K562 (cell line): ENCODE measurements at regions not wholly inside any gene's neighbourhood (a gene's known extent, or its start where the extent isn't known, plus 50 kb on each side); places are given as distances from the start of the nearest gene placed in this dataset.

ENCODE experiments used
- ATAC-seq: fragments of 200-7000 bp; cut with Tn5 transposase; 3 replicates; pipeline ENCODE4 v1.9.1; 2020; ENCODE audit warnings: moderate library complexity
- BruUV-seq: library from RNA; stranded (reverse); fragments of 400-500 nt; replicated peaks from 2 replicates; lab custom pipeline; 2021; lab: Mats Ljungman, UMichigan
- CTCF ChIA-PET: fragments of 300-600 bp; formaldehyde crosslinking; extraction: SDS; loops from one replicate; lab custom pipeline; 2021; ENCODE audit warnings: low intra/inter-chr PET ratio; lab: Yijun Ruan, JAX
- POLR2A ChIA-PET: fragments of 300-600, 350-650 bp; sonication (Branson Sonifier 250); formaldehyde crosslinking; extraction: SDS; loops from one replicate; lab custom pipeline; 2021; ENCODE audit warnings: antibody characterized with exemption, inconsistent platforms; lab: Yijun Ruan, JAX
- DNase-seq, 4 experiments: peaks; one replicate each; pipeline versions ENCODE4 v3.0.0 to v3.0.0-alpha.2; 2011 to 2018; ENCODE audit warnings: low spot score in 3 of 4, mixed read lengths in 3 of 4; ENCODE audit errors: extremely low read depth in 1 of 4
- FAIRE-seq: peaks from 2 replicates; lab custom pipeline; 2011; peaks lifted over from hg19 to GRCh38; lab: Jason Lieb, UNC
- H2AFZ ChIP-seq: 2 replicates; pipeline ENCODE4 v1.6.0; 2011; ENCODE audit warnings: low read depth, low read length, control low read depth, inconsistent platforms
- H3K27ac ChIP-seq: fragments of 200-600 bp; 3 replicates; pipeline ENCODE4 v1.8.0; 2011; ENCODE audit warnings: low read depth, mild to moderate bottlenecking, control low read depth, inconsistent platforms, low read length, moderate library complexity, mixed read lengths; ENCODE audit errors: extremely low read depth
- H3K27me3 ChIP-seq, 2 experiments: fragments of 300-600 bp in 1 of 2; 2 replicates in 1 of 2; 3 replicates in 1 of 2; pipeline versions ENCODE4 v1.6.0 to v1.8.0; 2011; ENCODE audit warnings: inconsistent platforms in 2 of 2, low read length in 2 of 2, mild to moderate bottlenecking in 1 of 2, mixed read lengths in 1 of 2, moderate library complexity in 1 of 2; ENCODE audit not compliant: control insufficient read depth in 2 of 2, insufficient read depth in 2 of 2
- H3K36me3 ChIP-seq: fragments of 300-600 bp; 3 replicates; pipeline ENCODE4 v1.8.0; 2011; ENCODE audit warnings: mild to moderate bottlenecking, low read length, inconsistent platforms; ENCODE audit not compliant: control insufficient read depth, insufficient read depth
- H3K4me1 ChIP-seq, 2 experiments: fragments of 200-600 bp in 1 of 2; replicated peaks in 1 of 2; 2 replicates in 1 of 2; 3 replicates in 1 of 2; pipeline versions ENCODE4 v1.5.1 to v1.8.0; 2011; ENCODE audit warnings: inconsistent platforms in 2 of 2, low read length in 2 of 2, mild to moderate bottlenecking in 1 of 2, mixed read lengths in 1 of 2, moderate library complexity in 1 of 2; ENCODE audit not compliant: control insufficient read depth in 2 of 2, insufficient read depth in 2 of 2
- H3K4me2 ChIP-seq: 2 replicates; pipeline ENCODE4 v1.6.1; 2011; ENCODE audit warnings: low read length, control low read depth, inconsistent platforms, mixed read lengths; ENCODE audit not compliant: insufficient read depth
- H3K4me3 ChIP-seq: fragments of 200-600 bp; sonication (generic), shearing (Covaris generic); 2 replicates; pipeline ENCODE4 v1.5.1; 2016; ENCODE audit warnings: control low read depth, inconsistent platforms
- H3K79me2 ChIP-seq: fragments of 200-600 bp; 3 replicates; pipeline ENCODE4 v1.8.0; 2011; ENCODE audit warnings: low read length, inconsistent platforms; ENCODE audit not compliant: control insufficient read depth, insufficient read depth
- H3K9ac ChIP-seq, 2 experiments: 2 replicates each; pipeline versions ENCODE4 v1.6.0 to v1.6.1; 2011; ENCODE audit warnings: low read depth in 2 of 2, low read length in 2 of 2, control low read depth in 1 of 2, inconsistent platforms in 1 of 2, mild to moderate bottlenecking in 1 of 2, mixed read lengths in 1 of 2; ENCODE audit not compliant: insufficient read depth in 1 of 2
- H3K9me1 ChIP-seq: one replicate; pipeline ENCODE4 v1.6.0; 2011; ENCODE audit warnings: inconsistent platforms, mild to moderate bottlenecking, low read length, moderate library complexity; ENCODE audit not compliant: control insufficient read depth, insufficient read depth
- H3K9me3 ChIP-seq: replicated peaks from 2 replicates; pipeline ENCODE4 v1.5.1; 2011; ENCODE audit warnings: low read depth, low read length, inconsistent platforms; ENCODE audit not compliant: control insufficient read depth, insufficient read depth
- H4K20me1 ChIP-seq: replicated peaks from 2 replicates; pipeline ENCODE4 v1.6.1; 2011; ENCODE audit warnings: low read length, inconsistent platforms, mixed read lengths; ENCODE audit not compliant: control insufficient read depth, insufficient read depth
- BMI1 ChIP-seq: fragments of 150-350 bp; IDR thresholded peaks from 2 replicates; pipeline ENCODE4 v1.6.1; 2014; ENCODE audit warnings: low read length
- BRCA1 ChIP-seq, 2 experiments: fragments of 450-650 bp in 1 of 2; sonication (generic) in 1 of 2; formaldehyde crosslinking in 1 of 2; IDR thresholded peaks; 2 replicates each; pipeline versions ENCODE4 v1.5.0 to v1.6.1; 2017 to 2020; ENCODE audit warnings: mild to moderate bottlenecking in 1 of 2, missing genetic modification reagents in 1 of 2
- ELF4 ChIP-seq: fragments of 450-650 bp; formaldehyde crosslinking; IDR thresholded peaks from 2 replicates; pipeline ENCODE4 v1.4.0; 2022; ENCODE audit warnings: missing genetic modification characterization
- HLTF ChIP-seq: fragments of 450-650 bp; IDR thresholded peaks from 2 replicates; pipeline ENCODE4 v1.6.1; 2016
- HMGXB4 ChIP-seq: sonication (generic); formaldehyde crosslinking; IDR thresholded peaks from 2 replicates; pipeline ENCODE4 v1.8.1; 2023; ENCODE audit warnings: mild to moderate bottlenecking, missing genetic modification reagents
- MBD1 ChIP-seq: fragments of 250-450 bp; sonication (Bioruptor Pico); IDR thresholded peaks from 2 replicates; pipeline ENCODE4 v1.8.0; 2022; ENCODE audit warnings: inconsistent platforms
- NCOA6 ChIP-seq: fragments of 450-650 bp; IDR thresholded peaks from 2 replicates; pipeline ENCODE4 v1.6.1; 2017; ENCODE audit warnings: mild to moderate bottlenecking
- NELFE ChIP-seq: IDR thresholded peaks from 2 replicates; pipeline ENCODE4 v1.6.1; 2011; ENCODE audit warnings: mild to moderate bottlenecking; ENCODE audit not compliant: insufficient read depth, insufficient read length
- RBM14 ChIP-seq: fragments of 200-400 bp; formaldehyde crosslinking; IDR thresholded peaks from 2 replicates; pipeline ENCODE4 v1.6.1; 2018; ENCODE audit warnings: low read depth, mild to moderate bottlenecking, low read length, moderate library complexity, borderline replicate concordance; ENCODE audit not compliant: insufficient read depth
- TCFL5 ChIP-seq: fragments of 250-450 bp; sonication (Bioruptor Pico); conservative IDR thresholded peaks from 2 replicates; pipeline ENCODE4 v1.6.1; 2021; ENCODE audit warnings: mild to moderate bottlenecking, moderate library complexity, matching md5 sums
- ZBTB1 ChIP-seq: sonication (generic); formaldehyde crosslinking; IDR thresholded peaks from 2 replicates; pipeline ENCODE4 v1.8.1; 2023; ENCODE audit warnings: missing genetic modification reagents, low read depth, mild to moderate bottlenecking, borderline replicate concordance
- ZBTB5 ChIP-seq: fragments of 450-650 bp; IDR thresholded peaks from 2 replicates; pipeline ENCODE4 v1.6.1; 2017; ENCODE audit warnings: antibody characterized with exemption
- ZNF311 ChIP-seq: fragments of 250-450 bp; sonication (Bioruptor Pico); IDR thresholded peaks from 2 replicates; pipeline ENCODE4 v1.4.0; 2020; ENCODE audit warnings: mild to moderate bottlenecking, moderate library complexity
- ZNF444 ChIP-seq: fragments of 250-450 bp; sonication (Bioruptor Pico); IDR thresholded peaks from 2 replicates; pipeline ENCODE4 v1.4.0; 2020; ENCODE audit warnings: mild to moderate bottlenecking, moderate library complexity
- ZNF655 ChIP-seq: fragments of 250-450 bp; sonication (Bioruptor Pico); IDR thresholded peaks from 2 replicates; pipeline ENCODE4 v1.5.0; 2021
- ZNF764 ChIP-seq: fragments of 250-450 bp; sonication (Bioruptor Pico); IDR thresholded peaks from 2 replicates; pipeline ENCODE4 v1.4.0; 2020; ENCODE audit warnings: low read depth, mild to moderate bottlenecking, moderate library complexity
- WGBS: fragments of 100-300 bp; shearing (Covaris generic); methylation state at CpG from one replicate; pipeline ENCODE4 v1.1.6; 2016; ENCODE audit warnings: low coverage, mixed read lengths; ENCODE audit not compliant: insufficient coverage; ENCODE audit errors: missing lambda C conversion rate; 5-methylcytosine and 5-hydroxymethylcytosine counted together
- in situ Hi-C: fragments of 300-500 bp; cut with MboI; formaldehyde crosslinking; loops from 4 replicates; pipeline ENCODE4 v1.15.0; 2018; ENCODE audit warnings: inconsistent platforms, mixed read lengths
- intact Hi-C: fragments of 100-400 bp; cut with micrococcal nuclease; formaldehyde crosslinking; loops from 2 replicates; pipeline ENCODE4 v1.14.2; 2022

- Histone ChIP-seq H3K9me1 (no peaks in the 10 kb centered on the region), H3K79me2 (no peaks in the 10 kb centered on the region), H3K27me3 (no peaks in the 10 kb centered on the region), H3K9me3 (0 out of 2 replicates have a peak, but pooled peaks cover 2% of the 10 kb centered on the region), H2AFZ (no peak overlapping the region), H3K4me2 (no peak overlapping the region), H3K4me3 (no peak overlapping the region), H3K9ac (no peak overlapping the region), H3K4me1 (no peaks in the 10 kb centered on the region), H3K27ac (no peak overlapping the region), H4K20me1 (no peaks in the 10 kb centered on the region), H3K36me3 (no peaks in the 10 kb centered on the region)
- in situ Hi-C loops = no loop called here
- BruUV-seq = no TSS peak
- FAIRE-seq = no peak
- ChIA-PET CTCF (no interaction called here), POLR2A (interaction anchor here (0.6 kb wide), 1 partner anchor 109 kb away, joined by 3 read pairs; no protein-coding TSS in a partner anchor)
- 0% methylated on average over 2 of the region's 2 CpGs for WGBS
- DNase-seq = no peak
- ATAC-seq = no peak
- intact Hi-C loops = no loop called here
- TF ChIP-seq NCOA6 = no peak
- TF ChIP-seq RBM14 = no peak
- TF ChIP-seq HMGXB4 = no peak
- TF ChIP-seq ZNF655 (CRISPR knock-in tag) = no peak
- no peak for TF ChIP-seq ZNF444
- no peak for TF ChIP-seq BRCA1 (IDR thresholded peaks at IDR 0.05)
- TF ChIP-seq BRCA1 (CRISPR knock-in tag; IDR thresholded peaks at IDR 0.05) = no peak
- no peak for TF ChIP-seq ZNF311 (CRISPR knock-in tag)
- no peak for TF ChIP-seq TCFL5
- TF ChIP-seq ZBTB5 = no peak
- TF ChIP-seq MBD1 (CRISPR knock-in tag) = no peak
- TF ChIP-seq ZBTB1 (CRISPR knock-in tag) = no peak
- TF ChIP-seq NELFE = no peak
- no peak for TF ChIP-seq ZNF764
- no peak for TF ChIP-seq BMI1
- no peak for TF ChIP-seq HLTF
- no peak for TF ChIP-seq ELF4 (CRISPR knock-in tag)
Measured at GRCh38 chr11:103703437-103703836, 333.0 kb upstream of the DDI1 start.
